Glomerular visceral epithelial cell (primary cell): ENCODE measurements at regions not wholly inside any gene's neighbourhood (a gene's known extent, or its start where the extent isn't known, plus 50 kb on each side); places are given as distances from the start of the nearest gene placed in this dataset.

Source experiments
- DNase-seq: peaks from one replicate; pipeline ENCODE4 v3.0.0-alpha.2; 2016; ENCODE audit errors: extremely low spot score

GRCh38 chr5:124922255-124922975 is 176.0 kb upstream of the ZNF608 start:
- no peak for DNase-seq

GRCh38 chr5:124923131-124923530 is 176.7 kb upstream of the ZNF608 start:
- no peak for DNase-seq

DNA sequence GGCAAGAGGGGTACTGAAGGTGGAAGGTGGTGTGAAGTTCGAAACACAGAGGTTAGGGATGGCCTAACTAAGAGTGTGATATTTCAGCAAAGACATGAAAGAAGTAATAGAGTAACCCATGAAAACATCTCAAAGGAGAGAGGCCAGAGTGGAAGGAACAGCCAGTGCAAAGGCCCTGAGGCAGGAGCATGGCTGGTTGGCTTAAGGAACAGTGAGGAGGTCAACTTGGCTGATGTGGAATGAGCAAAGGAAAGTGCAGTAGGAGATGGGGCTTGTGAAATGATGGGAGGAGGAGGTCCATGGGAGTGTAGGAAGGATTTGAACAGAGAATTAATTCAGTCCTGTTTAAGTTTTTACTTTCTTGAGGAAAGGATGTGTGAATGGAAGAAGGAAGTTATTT is 178.3 kb upstream of the ZNF608 start:
- DNase-seq = no peak

DNA sequence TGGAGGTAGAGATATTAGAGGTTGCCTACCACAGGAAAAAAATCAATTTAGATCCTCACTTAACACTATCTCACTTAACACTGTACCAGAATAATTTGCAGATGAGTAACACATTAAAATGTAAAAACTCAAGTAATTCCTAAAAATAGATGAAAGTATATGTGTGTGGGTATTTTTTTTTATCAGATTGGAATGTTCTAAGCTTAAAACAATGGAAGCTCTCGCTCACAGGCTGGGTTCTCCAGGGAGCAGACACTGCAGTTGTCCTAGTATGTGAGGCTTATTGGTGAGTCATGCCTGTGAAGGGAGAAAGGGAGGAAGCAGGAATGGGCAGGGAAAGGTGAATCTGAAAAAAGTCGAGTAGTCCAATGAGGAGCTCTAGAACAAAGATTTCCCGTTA is 181.3 kb upstream of the ZNF608 start:
- peak; percentile 29 for DNase-seq

- no peak for DNase-seq
Observed at GRCh38 chr5:124929000-124929399, 182.6 kb upstream of the ZNF608 start.

DNA sequence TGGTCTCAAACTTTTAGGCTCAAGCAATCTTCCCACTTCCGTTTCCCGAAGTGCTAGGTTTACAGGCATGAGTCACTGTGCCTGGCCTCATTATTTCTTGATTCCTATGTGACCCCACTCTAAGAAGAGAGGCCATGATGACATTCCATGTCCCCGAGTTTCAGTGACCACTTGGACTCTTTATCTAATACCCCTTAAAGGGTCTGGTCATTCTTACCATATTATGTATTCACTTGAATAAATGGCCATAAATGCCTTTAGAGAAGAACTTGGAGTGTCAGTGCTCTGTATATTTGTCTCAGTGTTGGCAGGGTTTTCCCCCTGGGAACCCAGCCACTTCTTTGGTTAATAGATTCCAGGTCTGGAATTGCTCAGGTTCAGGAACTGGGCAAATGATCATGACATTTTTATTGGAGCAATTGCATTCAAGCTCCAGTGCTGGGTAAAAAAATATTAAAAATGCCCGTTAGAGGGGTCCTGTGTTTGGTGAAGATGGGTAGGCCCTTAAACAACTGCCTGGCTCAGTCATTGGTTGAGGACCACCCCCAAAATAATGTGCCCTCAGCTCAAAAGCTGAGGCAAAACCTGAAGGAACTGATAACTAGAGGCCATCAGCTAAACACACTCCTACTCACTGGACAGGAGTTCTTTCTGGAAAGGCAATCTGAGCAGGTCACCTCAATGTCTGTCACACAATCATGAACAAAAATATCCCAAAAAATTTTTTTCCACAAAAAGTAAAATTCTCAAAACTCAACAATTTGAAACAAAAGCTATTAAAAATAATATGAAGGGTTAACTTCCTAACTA is 186.6 kb upstream of the ZNF608 start:
- peak; percentile 78 for DNase-seq

DNA sequence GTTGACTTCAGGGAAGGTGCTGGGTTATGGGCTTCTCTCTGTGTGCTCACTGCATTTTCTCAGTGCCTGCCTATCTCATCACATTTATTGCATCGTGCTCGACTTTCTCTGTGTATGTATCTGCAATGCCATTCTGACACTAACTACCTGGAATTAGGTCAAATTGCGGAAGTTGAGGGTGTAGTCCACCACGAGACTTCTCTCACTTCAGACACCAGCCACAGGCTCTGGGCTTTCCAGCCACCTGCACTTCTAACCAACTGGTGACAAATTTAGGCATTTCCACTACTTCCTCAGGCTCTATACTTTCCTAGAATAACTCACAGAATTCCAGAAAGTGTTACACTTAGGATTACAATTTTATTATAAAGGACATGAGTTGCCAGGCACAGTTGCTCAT is 188.6 kb upstream of the ZNF608 start:
- DNase-seq = no peak

- DNase-seq = no peak
Observed at GRCh38 chr5:124936626-124936933, 190.1 kb upstream of the ZNF608 start.

DNA sequence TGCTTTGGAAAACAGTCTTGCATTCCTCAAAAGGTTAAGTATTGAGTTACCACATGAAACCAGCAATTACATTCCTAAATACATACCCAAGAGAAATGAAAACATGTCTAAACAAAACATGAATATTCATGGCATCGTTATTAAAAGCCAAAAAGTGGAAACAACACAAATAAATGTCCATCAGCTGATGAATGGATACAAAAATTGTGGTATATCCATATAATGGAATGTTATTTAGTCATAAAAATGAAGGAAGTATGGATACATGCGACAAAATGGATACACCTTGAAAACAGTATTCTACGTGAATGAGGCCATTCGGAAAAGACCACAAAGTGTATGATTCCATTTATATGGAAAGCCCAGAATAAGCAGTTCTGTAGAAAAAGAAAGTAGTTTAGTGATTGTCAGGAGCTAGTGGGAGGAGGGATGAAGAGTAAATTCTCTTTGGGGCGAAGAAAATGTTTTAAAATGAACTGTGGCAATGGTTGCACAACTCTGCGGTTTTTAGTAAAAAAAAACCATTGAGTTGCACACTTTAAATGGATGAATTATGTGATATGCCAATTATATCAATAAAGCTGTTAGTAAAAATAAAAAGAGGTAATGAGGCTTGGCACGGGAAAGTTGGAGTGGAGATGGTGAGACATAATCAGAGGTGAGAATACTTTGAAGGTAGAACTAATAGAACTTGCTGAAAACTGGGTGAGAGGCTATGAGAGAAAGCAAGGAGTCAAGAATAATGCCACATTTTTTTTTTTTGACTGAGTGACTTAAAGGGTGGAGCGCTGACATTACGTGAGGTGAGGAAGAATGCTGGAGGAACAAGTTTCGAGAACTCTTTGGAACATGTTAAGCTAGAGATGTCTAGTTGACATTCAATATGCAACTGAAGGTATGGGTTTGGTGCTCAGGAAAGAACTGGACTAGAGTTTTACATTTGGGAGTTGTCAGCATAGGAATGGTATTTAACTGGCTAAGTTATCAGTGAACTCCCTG is 194.9 kb upstream of the ZNF608 start:
- DNase-seq = no peak

- DNase-seq = no peak
Observed at GRCh38 chr5:124948062-124948753, 201.8 kb upstream of the ZNF608 start.

GRCh38 chr5:124948754-124949275 is 202.4 kb upstream of the ZNF608 start:
- no peak for DNase-seq

GRCh38 chr5:124949862-124950261 is 203.4 kb upstream of the ZNF608 start:
- DNase-seq = no peak

GRCh38 chr5:124951105-124951504 is 204.7 kb upstream of the ZNF608 start:
- DNase-seq = no peak

DNA sequence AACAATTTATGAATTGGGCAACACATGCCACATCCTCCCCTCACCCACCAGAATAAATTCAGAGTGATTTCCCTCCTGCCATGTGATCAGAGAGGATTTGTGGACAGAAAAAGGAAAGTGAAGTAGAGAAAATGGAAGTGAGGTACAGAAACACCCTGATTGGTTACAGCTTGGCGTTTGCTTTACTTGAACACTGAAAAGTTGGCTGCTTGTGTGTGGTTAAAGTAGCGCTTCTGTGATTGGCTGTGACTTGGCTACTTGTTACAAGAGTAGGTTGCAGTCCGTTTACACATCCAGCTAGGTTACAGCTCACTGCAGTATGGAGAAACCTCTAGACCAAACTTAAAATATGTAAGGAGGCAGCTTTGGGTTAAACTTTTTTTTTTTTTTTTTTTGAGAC is 205.2 kb upstream of the ZNF608 start:
- no peak for DNase-seq

DNA sequence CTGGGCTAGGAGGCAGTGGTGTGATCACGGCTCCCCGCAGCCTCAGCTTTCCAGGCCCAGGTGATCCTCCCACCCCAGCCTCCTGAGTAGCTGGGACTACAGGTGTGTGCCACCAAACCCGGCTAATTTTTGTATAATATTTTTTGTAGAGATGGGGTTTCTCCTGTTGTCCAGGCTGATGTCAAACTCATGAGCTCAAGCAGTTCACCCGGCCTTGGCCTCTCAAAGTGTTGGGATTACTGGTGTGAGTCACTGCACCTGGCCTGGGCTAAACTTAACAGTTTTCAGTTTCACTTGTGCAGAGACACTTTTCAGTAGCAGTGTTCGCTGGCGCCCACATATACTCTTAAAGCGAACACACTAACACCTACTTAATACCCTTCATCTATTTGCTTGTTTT is 205.6 kb upstream of the ZNF608 start:
- peak; percentile 65 for DNase-seq

- no peak for DNase-seq
Observed at GRCh38 chr5:124952566-124952965, 206.1 kb upstream of the ZNF608 start.

DNA sequence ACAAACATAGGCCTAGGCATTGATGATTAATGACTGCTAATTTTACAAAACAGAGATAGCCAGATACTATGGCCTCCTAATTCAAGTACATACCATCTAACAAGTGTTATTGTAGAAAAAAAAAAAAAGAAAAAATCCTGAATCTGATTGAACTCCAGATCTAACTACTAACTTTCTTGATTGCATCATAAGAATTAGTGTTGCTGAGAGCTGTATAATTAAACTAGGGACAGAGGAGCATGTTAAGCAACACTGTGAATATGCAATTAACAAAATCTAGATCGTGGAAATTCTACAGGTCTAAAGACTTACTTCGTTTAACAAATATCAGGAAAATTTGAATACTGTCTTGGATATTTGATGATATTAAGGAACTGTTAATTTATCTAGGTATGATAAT is 208.3 kb upstream of the ZNF608 start:
- DNase-seq = no peak

DNA sequence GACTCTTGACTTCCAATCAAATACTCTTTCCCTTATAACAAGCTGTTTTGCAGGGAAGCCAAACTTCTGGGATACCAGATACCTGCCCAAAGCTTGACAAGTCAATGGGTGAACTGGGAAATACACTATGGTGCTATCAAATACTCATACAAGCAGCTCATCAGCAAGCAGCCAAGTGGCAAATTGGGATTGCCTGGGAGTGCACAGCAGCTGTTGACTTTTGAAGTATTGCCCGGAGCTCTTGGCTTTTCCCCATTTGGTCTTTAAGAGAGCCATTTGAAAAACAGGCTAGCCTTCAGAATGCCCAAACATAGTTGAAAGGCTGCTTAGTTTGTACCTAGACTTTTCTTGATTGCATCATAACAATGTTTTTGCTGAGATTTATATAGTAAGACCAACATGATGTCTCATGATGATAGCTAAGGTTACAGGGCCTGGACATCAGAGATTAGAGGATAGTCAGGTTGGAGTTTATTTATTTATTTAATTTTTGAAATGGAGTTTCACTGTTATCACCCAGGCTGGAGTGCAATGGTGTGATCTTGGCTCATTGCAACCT is 210.1 kb upstream of the ZNF608 start:
- no peak for DNase-seq

DNA sequence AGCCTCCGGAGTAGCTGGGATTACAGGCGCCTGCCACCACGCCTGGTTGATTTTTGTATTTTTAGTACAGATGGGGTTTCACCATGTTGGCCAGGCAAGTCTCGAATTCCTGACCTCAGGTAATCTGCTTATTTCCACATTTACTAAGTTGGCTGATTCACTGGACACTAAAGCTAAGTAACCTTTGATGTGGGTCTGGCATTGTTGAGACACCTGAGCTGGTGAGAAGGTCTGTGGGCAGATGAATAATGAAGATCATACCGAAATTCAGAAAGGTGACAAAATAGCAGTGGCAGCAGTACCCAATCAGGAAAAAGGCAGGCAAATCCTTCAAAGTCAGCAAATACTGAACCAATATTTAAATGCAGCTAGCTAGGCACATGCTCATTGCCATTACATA is 210.6 kb upstream of the ZNF608 start:
- no peak for DNase-seq

DNA sequence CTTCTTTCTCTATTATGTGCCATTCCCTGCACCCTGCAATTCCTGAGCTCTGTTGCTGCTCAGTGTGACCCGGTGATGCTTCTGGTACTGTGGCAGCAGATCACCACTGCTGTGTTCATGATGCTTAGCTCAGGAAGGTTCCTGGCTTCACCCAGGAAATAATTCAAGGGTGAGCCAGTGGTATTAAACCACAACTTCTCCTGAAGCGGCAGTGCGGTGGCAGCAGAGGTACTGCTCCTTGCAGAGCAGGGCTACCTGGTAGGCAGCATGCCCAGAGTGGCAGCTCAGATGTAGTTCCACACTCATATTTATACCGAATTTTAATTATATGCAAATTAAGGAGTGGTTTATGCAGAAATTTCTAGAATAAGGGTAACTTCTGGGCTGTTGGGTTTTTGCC is 213.8 kb upstream of the ZNF608 start:
- no peak for DNase-seq

DNA sequence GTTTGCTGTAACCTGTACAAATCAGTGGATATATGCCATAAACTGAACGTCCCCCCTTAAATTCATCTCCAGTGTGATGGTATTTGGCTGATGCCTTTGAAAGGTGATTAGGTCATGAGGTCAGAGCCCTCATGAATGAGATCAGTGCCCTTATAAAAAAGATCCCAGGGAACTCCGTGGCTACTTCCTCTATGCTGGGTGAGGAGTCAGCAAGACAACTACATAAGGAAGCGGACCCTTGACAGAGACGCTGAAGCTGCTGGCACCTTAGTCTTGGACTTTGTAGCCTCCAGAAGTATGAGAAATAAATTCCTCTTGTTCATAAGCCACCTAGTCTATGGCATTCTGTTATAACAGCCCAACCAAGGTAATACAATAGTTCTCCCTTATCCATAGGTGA is 215.1 kb upstream of the ZNF608 start:
- no peak for DNase-seq
